ENCODE measurements at regions not wholly inside any gene's neighbourhood (a gene's known extent, or its start where the extent isn't known, plus 50 kb on each side); places are given as distances from the start of the nearest gene placed in this dataset.

- no peak for DNase-seq
- intact Hi-C loops (cut with DNase I) = no loop called here
- peaks cover 0 to 19% (median 6%) of the 10 kb centered on the region in 9 donors for H3K4me1 ChIP-seq
- H3K4me3 ChIP-seq = no peak overlapping the region
- no peaks in the 10 kb centered on the region for H3K27me3 ChIP-seq
- H3K9me3 ChIP-seq = peaks cover 0 to 12% (median 0%) of the 10 kb centered on the region in 11 donors
- no peaks in the 10 kb centered on the region for H3K36me3 ChIP-seq
- peak in 6 of 8 donors; percentile 11 to 86 (median 72) for ATAC-seq
- WGBS, 2 donors = 47 to 52% methylated on average over 3 of the region's 3 CpGs
- TF ChIP-seq CTCF (IDR thresholded peaks at IDR 0.05) = no peak
- H3K27ac ChIP-seq = peak overlapping the region in 6 of 10 donors; percentile 11 to 75 (median 66)
Observed at GRCh38 chr2:219758907-219759680, 131.7 kb downstream of the SLC4A3 start.

GRCh38 chr2:219759801-219760200 lies 132.4 kb downstream of the SLC4A3 start:
- Histone ChIP-seq H3K4me1 (peaks cover 0 to 18% (median 3%) of the 10 kb centered on the region in 9 donors), H3K9me3 (peaks cover 0 to 12% (median 0%) of the 10 kb centered on the region in 11 donors), H3K36me3 (no peaks in the 10 kb centered on the region), H3K27me3 (no peaks in the 10 kb centered on the region), H3K4me3 (no peak overlapping the region), H3K27ac (peak overlapping the region in 5 of 10 donors; percentile 56 to 75 (median 68))
- 75 to 82% methylated on average over 3 of the region's 3 CpGs for WGBS, 2 donors
- no peak for TF ChIP-seq CTCF (IDR thresholded peaks at IDR 0.05)
- intact Hi-C loops (cut with DNase I) = no loop called here
- ATAC-seq (peak in 3 of 8 donors; percentile 26 to 69 (median 62)), DNase-seq (no peak)

- TF ChIP-seq CTCF (IDR thresholded peaks at IDR 0.05) = no peak
- H3K27me3 ChIP-seq = no peaks in the 10 kb centered on the region
- peaks cover 0 to 36% (median 18%) of the 10 kb centered on the region in 9 donors for H3K4me1 ChIP-seq
- intact Hi-C loops (cut with DNase I) = no loop called here
- WGBS, 2 donors = 63 to 71% methylated on average over 5 of the region's 5 CpGs
- peak overlapping the region in 7 of 10 donors; percentile 44 to 97 (median 80) for H3K27ac ChIP-seq
- ATAC-seq (no peak), DNase-seq (no peak)
- peaks cover 0 to 9% (median 0%) of the 10 kb centered on the region in 11 donors for H3K9me3 ChIP-seq
- H3K36me3 ChIP-seq = no peaks in the 10 kb centered on the region
- peak overlapping the region in 4 of 10 donors; percentile 23 to 47 (median 31) for H3K4me3 ChIP-seq
Observed at GRCh38 chr2:219765231-219765911, 137.9 kb downstream of the SLC4A3 start.

- DNase-seq = peak; percentile 63 to 82
- 64 to 67% methylated on average over 5 of the region's 5 CpGs for WGBS, 2 donors
- Histone ChIP-seq H3K27me3 (no peaks in the 10 kb centered on the region), H3K36me3 (no peaks in the 10 kb centered on the region), H3K4me1 (peaks cover 0 to 41% (median 21%) of the 10 kb centered on the region in 9 donors), H3K9me3 (peaks cover 0 to 12% (median 0%) of the 10 kb centered on the region in 11 donors), H3K4me3 (peak overlapping the region in 5 of 10 donors; percentile 6 to 47 (median 28)), H3K27ac (peak overlapping the region in 8 of 10 donors; percentile 48 to 97 (median 88))
- TF ChIP-seq CTCF (IDR thresholded peaks at IDR 0.05) = no peak
- ATAC-seq = peak; percentile 72 to 89 (median 86)
- intact Hi-C loops (cut with DNase I) = no loop called here
Observed at GRCh38 chr2:219766658-219767057, 139.2 kb downstream of the SLC4A3 start.

Data from heart right ventricle (tissue), 16 donors.